OCI-LY1 (cell line): ENCODE measurements at regions not wholly inside any gene's neighbourhood (a gene's known extent, or its start where the extent isn't known, plus 50 kb on each side); places are given as distances from the start of the nearest gene placed in this dataset.

Experiments used
- H2AFZ ChIP-seq: fragments of 200-600 bp; sonication (generic), shearing (Covaris generic); 2 replicates; pipeline ENCODE4 v1.6.0; 2014; ENCODE audit warnings: antibody characterized with exemption, mild to moderate bottlenecking, low read length
- H3F3A ChIP-seq: fragments of 200-600 bp; sonication (generic), shearing (Covaris generic); 2 replicates; pipeline ENCODE4 v1.6.0; 2014; ENCODE audit warnings: mild to moderate bottlenecking, antibody characterized with exemption, low read length, moderate library complexity; ENCODE audit not compliant: insufficient read depth
- H3K27ac ChIP-seq: fragments of 200-600 bp; sonication (generic); 2 replicates; pipeline ENCODE4 v1.5.1; 2014; ENCODE audit warnings: low read length, mixed run types, mild to moderate bottlenecking, low read depth; ENCODE audit not compliant: poor library complexity, severe bottlenecking
- H3K27me3 ChIP-seq: fragments of 200-600 bp; sonication (generic); 2 replicates; pipeline ENCODE4 v1.6.0; 2014; ENCODE audit warnings: antibody characterized with exemption, mild to moderate bottlenecking, low read length, moderate library complexity; ENCODE audit not compliant: insufficient read depth
- H3K36me3 ChIP-seq: fragments of 200-600 bp; sonication (generic); 2 replicates; pipeline ENCODE4 v1.6.1; 2014; ENCODE audit warnings: mild to moderate bottlenecking, antibody characterized with exemption, low read length, moderate library complexity, mixed read lengths; ENCODE audit not compliant: insufficient read depth
- H3K4me1 ChIP-seq: fragments of 200-600 bp; sonication (generic); 2 replicates; pipeline ENCODE4 v1.5.1; 2014; ENCODE audit warnings: mild to moderate bottlenecking, low read length, moderate library complexity; ENCODE audit not compliant: insufficient read depth, severe bottlenecking
- H3K4me2 ChIP-seq: fragments of 200-600 bp; sonication (generic), shearing (Covaris generic); 2 replicates; pipeline ENCODE4 v1.6.1; 2014; ENCODE audit warnings: low read length
- H3K4me3 ChIP-seq: fragments of 200-600 bp; sonication (generic); 2 replicates; pipeline ENCODE4 v1.5.1; 2014; ENCODE audit warnings: low read length, low read depth, mild to moderate bottlenecking, mixed read lengths; ENCODE audit not compliant: poor library complexity, severe bottlenecking
- H3K79me2 ChIP-seq: fragments of 200-600 bp; shearing (Covaris generic); 2 replicates; pipeline ENCODE4 v1.6.1; 2016; ENCODE audit warnings: mixed run types, low read length, mixed read lengths; ENCODE audit not compliant: insufficient read depth
- H3K9ac ChIP-seq: fragments of 200-600 bp; sonication (generic), shearing (Covaris generic); 2 replicates; pipeline ENCODE4 v1.6.1; 2014; ENCODE audit warnings: mild to moderate bottlenecking, low read length, mixed read lengths
- H3K9me2 ChIP-seq: fragments of 200-600 bp; sonication (generic), shearing (Covaris generic); 2 replicates; pipeline ENCODE4 v1.6.1; 2014; ENCODE audit warnings: low read depth, mild to moderate bottlenecking, low read length, mixed read lengths
- H3K9me3 ChIP-seq: fragments of 200-600 bp; shearing (Covaris generic); 2 replicates; pipeline ENCODE4 v1.6.1; 2014; ENCODE audit warnings: low read length, mixed read lengths
- H4K20me1 ChIP-seq: fragments of 200-600 bp; sonication (generic), shearing (Covaris generic); 2 replicates; pipeline ENCODE4 v1.6.0; 2016; ENCODE audit warnings: mild to moderate bottlenecking, low read length; ENCODE audit not compliant: insufficient read depth
- EZH2 ChIP-seq: fragments of 200-600 bp; sonication (generic), shearing (Covaris generic); IDR thresholded peaks from 2 replicates; pipeline ENCODE4 v1.8.0; 2017; ENCODE audit warnings: borderline replicate concordance, mixed run types, mild to moderate bottlenecking, antibody characterized with exemption, low read length, moderate library complexity, mixed read lengths
- TF ChIP-seq, protein P1 (sequence below): fragments of 200-600 bp; sonication (generic), shearing (Covaris generic); IDR thresholded peaks from 2 replicates; pipeline ENCODE4 v1.5.1; 2017; ENCODE audit warnings: mild to moderate bottlenecking, antibody characterized with exemption, low read length, moderate library complexity, mixed read lengths

DNA sequence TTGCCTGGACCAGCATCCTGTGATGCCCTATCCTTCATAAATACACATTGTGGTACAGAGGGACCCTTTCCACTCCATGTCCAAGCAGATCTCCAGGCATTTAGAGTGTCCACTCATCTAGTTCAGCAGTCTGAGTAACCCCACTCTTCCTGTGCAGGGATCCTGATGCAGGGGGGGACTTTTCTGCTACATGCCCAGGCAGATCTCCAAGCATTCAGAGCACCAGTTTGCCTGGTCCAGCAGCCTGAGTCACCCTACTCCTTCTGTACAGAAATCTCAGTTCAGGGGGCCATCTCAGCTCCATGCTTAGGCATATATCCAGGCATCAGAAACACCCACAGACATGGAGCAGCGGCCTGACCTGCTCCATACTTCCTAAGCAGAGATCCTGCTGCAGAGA, 1089.8 kb downstream of the FAT4 start:
- Histone ChIP-seq H3K36me3 (no peaks in the 10 kb centered on the region), H3K9me3 (no peaks in the 10 kb centered on the region), H3K4me2 (no peak overlapping the region), H3K27ac (no peak overlapping the region), H3K4me3 (no peak overlapping the region), H4K20me1 (no peaks in the 10 kb centered on the region), H3K9me2 (no peaks in the 10 kb centered on the region), H2AFZ (no peak overlapping the region), H3K9ac (no peak overlapping the region), H3K79me2 (no peaks in the 10 kb centered on the region), H3F3A (no peaks in the 10 kb centered on the region), H3K4me1 (no peaks in the 10 kb centered on the region), H3K27me3 (no peaks in the 10 kb centered on the region)
- TF ChIP-seq, protein P1, sequence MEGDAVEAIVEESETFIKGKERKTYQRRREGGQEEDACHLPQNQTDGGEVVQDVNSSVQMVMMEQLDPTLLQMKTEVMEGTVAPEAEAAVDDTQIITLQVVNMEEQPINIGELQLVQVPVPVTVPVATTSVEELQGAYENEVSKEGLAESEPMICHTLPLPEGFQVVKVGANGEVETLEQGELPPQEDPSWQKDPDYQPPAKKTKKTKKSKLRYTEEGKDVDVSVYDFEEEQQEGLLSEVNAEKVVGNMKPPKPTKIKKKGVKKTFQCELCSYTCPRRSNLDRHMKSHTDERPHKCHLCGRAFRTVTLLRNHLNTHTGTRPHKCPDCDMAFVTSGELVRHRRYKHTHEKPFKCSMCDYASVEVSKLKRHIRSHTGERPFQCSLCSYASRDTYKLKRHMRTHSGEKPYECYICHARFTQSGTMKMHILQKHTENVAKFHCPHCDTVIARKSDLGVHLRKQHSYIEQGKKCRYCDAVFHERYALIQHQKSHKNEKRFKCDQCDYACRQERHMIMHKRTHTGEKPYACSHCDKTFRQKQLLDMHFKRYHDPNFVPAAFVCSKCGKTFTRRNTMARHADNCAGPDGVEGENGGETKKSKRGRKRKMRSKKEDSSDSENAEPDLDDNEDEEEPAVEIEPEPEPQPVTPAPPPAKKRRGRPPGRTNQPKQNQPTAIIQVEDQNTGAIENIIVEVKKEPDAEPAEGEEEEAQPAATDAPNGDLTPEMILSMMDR = no peak
- TF ChIP-seq EZH2 = no peak

GRCh38 chr4:126405369-126405982, 1090.7 kb downstream of the FAT4 start:
- Histone ChIP-seq H3K27ac (no peak overlapping the region), H3K9ac (no peak overlapping the region), H3K79me2 (no peaks in the 10 kb centered on the region), H3K4me3 (no peak overlapping the region), H3K4me2 (no peak overlapping the region), H3F3A (no peaks in the 10 kb centered on the region), H3K27me3 (no peaks in the 10 kb centered on the region), H3K4me1 (no peaks in the 10 kb centered on the region), H4K20me1 (no peaks in the 10 kb centered on the region), H3K9me3 (no peaks in the 10 kb centered on the region), H3K9me2 (no peaks in the 10 kb centered on the region), H3K36me3 (no peaks in the 10 kb centered on the region), H2AFZ (no peak overlapping the region)
- TF ChIP-seq, protein P1 = peak; percentile 53
- no peak for TF ChIP-seq EZH2

DNA sequence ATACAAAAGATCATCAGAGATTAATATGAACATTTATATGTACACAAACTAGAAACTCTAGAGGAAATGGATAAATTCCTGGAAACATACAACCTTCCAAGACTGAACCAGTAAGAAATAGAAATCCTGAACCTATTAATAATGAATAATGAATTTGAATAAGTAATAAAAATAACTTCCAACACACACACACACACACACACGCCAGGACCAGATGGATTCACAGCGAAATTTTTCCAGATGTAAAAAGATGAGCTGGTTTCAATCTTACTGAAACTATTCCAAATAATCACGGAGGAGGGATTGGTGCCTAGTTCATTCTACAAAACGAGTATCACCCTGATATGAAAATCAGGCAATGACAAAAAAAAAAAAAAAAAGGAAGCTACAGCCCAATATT, 1095.0 kb downstream of the FAT4 start:
- TF ChIP-seq, protein P1 = no peak
- no peak for TF ChIP-seq EZH2
- no peaks in the 10 kb centered on the region for H3F3A ChIP-seq
- no peaks in the 10 kb centered on the region for H3K79me2 ChIP-seq
- no peaks in the 10 kb centered on the region for H3K9me2 ChIP-seq
- H3K4me3 ChIP-seq = no peak overlapping the region
- H2AFZ ChIP-seq = no peak overlapping the region
- no peaks in the 10 kb centered on the region for H4K20me1 ChIP-seq
- H3K4me2 ChIP-seq = no peak overlapping the region
- no peaks in the 10 kb centered on the region for H3K9me3 ChIP-seq
- H3K27me3 ChIP-seq = no peaks in the 10 kb centered on the region
- no peak overlapping the region for H3K9ac ChIP-seq
- no peaks in the 10 kb centered on the region for H3K4me1 ChIP-seq
- H3K36me3 ChIP-seq = no peaks in the 10 kb centered on the region
- no peak overlapping the region for H3K27ac ChIP-seq
